ENCODE measurements at regions not wholly inside any gene's neighbourhood (a gene's known extent, or its start where the extent isn't known, plus 50 kb on each side); places are given as distances from the start of the nearest gene placed in this dataset. TPM values are rescaled to one million over a fixed set of nuclear protein-coding genes. Genes with fewer than 3 reads are reported as not detected.

GRCh38 chr2:58291726-58292438 lies 50.8 kb upstream of the FANCL start:
- Histone ChIP-seq H4K8ac (ENCODE audit: low read depth, low read length) (no peak overlapping the region), H3K4me1 (ENCODE audit: control insufficient read depth, low read depth, low read length) (peaks cover 2% of the 10 kb centered on the region), H3K4me3 (ENCODE audit: low read length) (no peak overlapping the region), H3K23ac (ENCODE audit: low read length) (no peak overlapping the region), H3K9ac (ENCODE audit: low read length) (no peak overlapping the region), H3K18ac (ENCODE audit: low read length) (peak overlapping the region; percentile 18), H3K27me3 (ENCODE audit: insufficient read depth, low read length, poor library complexity) (no peaks in the 10 kb centered on the region), H2BK15ac (replicated peaks; ENCODE audit: low read depth) (no peak overlapping the region), H2BK5ac (ENCODE audit: low read length) (no peak overlapping the region), H3K4me2 (ENCODE audit: low read length) (no peak overlapping the region), H3K36me3 (ENCODE audit: control insufficient read depth, insufficient read depth, low read length) (no peaks in the 10 kb centered on the region), H3K4ac (ENCODE audit: low read depth, low read length) (no peak overlapping the region), H2BK120ac (ENCODE audit: low read depth, low read length) (no peak overlapping the region), H3K79me2 (ENCODE audit: control insufficient read depth, insufficient read depth, low read length) (no peaks in the 10 kb centered on the region), H3K27ac (ENCODE audit: low read depth, low read length) (no peak overlapping the region), H3K79me1 (ENCODE audit: low read length) (no peaks in the 10 kb centered on the region), H3K56ac (ENCODE audit: low read length) (no peak overlapping the region), H4K5ac (ENCODE audit: low read length) (no peak overlapping the region), H2AK5ac (ENCODE audit: low read length) (no peak overlapping the region)
- no CpG with 5 or more reads among the region's 4 CpGs for WGBS (ENCODE audit: extremely low coverage, insufficient coverage, low lambda C conversion rate)
- DNase-seq: no peak

Small RNA genes in the stretch of these regions (small RNA-seq; reads per million reads assigned to genes)
- gene AC007179.3 (ENCODE audit: insufficient read depth): not detected
- gene MIR4432 (ENCODE audit: insufficient read depth): not detected
- gene RNA5SP94 (ENCODE audit: insufficient read depth): not detected
- not detected for gene RNU1-32P (ENCODE audit: insufficient read depth)
- not detected for gene RNU6-508P (ENCODE audit: insufficient read depth)

Measured in mesendoderm (in vitro differentiated cells).